ENCODE measurements at regions not wholly inside any gene's neighbourhood (a gene's known extent, or its start where the extent isn't known, plus 50 kb on each side); places are given as distances from the start of the nearest gene placed in this dataset.

GRCh38 chr3:182609575-182610156, 183.6 kb upstream of the ATP11B start:
- TF ChIP-seq EZH2 (IDR thresholded peaks at IDR 0.05; ENCODE audit: low read depth), result no peak
- no peak for TF ChIP-seq CTCF (conservative IDR thresholded peaks at IDR 0.05)

All from PC-9 (cell line).